GM12892 (cell line): ENCODE measurements at regions not wholly inside any gene's neighbourhood (a gene's known extent, or its start where the extent isn't known, plus 50 kb on each side); places are given as distances from the start of the nearest gene placed in this dataset.
"Not testable (repeated sequence)": the region's sequence is repeated elsewhere in the genome, so short reads cannot be mapped to it uniquely, and the experiment has no call there.

Experiments
- DNase-seq: peaks from one replicate; pipeline ENCODE4 v3.0.0; 2011; ENCODE audit not compliant: insufficient read length
- FAIRE-seq: peaks from 2 replicates; lab custom pipeline; 2011; peaks lifted over from hg19 to GRCh38; lab: Jason Lieb, UNC
- POLR2A ChIP-seq: IDR thresholded peaks from 2 replicates; pipeline ENCODE4 v1.6.1; 2011; ENCODE audit warnings: low read depth, low read length, control low read depth
- POLR2AphosphoS5 ChIP-seq: IDR thresholded peaks from 2 replicates; pipeline ENCODE4 v1.6.1; 2011; ENCODE audit warnings: low read depth, low read length, control low read depth
- TAF1 ChIP-seq: IDR thresholded peaks from 2 replicates; pipeline ENCODE4 v1.6.1; 2011; ENCODE audit warnings: low read depth, mild to moderate bottlenecking, control low read depth, low read length, borderline replicate concordance

- DNase-seq, result no peak
- TF ChIP-seq TAF1 (no peak), POLR2A (no peak), POLR2AphosphoS5 (no peak)
- no peak for FAIRE-seq
Observed at GRCh38 chr2:196501836-196502235, 137.7 kb upstream of the CCDC150 start.

DNA sequence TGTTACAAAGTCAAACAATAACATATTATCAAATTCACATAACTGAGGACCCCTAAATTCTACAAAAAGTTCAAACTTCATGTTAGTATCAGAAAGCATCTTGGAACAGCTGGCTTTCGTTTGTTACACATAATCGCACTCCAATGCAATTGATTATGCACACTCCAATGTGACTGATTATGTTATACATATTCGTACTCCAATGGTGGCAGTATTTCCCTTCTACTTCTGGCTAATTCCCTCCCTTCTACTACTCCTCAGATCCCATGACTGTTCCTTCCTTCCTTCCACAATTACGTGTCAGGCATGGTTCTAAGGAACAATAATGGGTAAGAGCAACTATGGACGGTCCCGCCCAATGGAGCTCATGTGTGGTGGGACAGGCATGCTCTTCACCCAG lies 137.1 kb upstream of the CCDC150 start:
- FAIRE-seq (no peak), DNase-seq (no peak)
- no peak for TF ChIP-seq POLR2AphosphoS5
- TF ChIP-seq TAF1, result no peak
- no peak for TF ChIP-seq POLR2A

DNA sequence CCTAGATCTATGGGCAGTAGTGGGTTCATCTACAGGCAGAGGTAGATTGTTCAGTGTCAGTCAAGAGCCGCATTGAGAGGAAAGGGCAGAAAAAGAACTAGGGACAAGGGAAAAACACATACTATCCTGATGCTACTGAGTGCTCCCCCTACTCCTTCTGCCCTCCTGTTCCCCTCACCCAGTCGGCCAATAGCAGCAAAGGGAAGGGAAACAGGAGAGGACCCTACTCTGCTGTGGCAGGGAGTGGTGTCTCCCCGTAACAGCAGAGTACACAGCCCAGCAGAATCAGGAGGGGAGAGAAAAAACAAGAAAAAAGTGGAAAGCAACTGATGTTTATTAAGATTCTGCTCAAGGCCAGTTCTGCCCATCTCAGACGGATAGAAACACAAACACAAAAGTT lies 136.1 kb upstream of the CCDC150 start:
- DNase-seq (no peak), FAIRE-seq (no peak)

GRCh38 chr2:196504788-196505187 lies 134.7 kb upstream of the CCDC150 start:
- no peak for DNase-seq
- FAIRE-seq, result no peak
- TF ChIP-seq POLR2AphosphoS5 (no peak), TAF1 (no peak), POLR2A (no peak)

More for the DNA sequence above, 136.1 kb upstream of the CCDC150 start:
- TF ChIP-seq POLR2AphosphoS5 (no peak), TAF1 (no peak), POLR2A (no peak)

GRCh38 chr2:196510246-196510645 lies 129.3 kb upstream of the CCDC150 start:
- FAIRE-seq, result no peak
- no peak for TF ChIP-seq POLR2A
- no peak for TF ChIP-seq POLR2AphosphoS5
- TF ChIP-seq TAF1, result no peak
- no peak for DNase-seq

DNA sequence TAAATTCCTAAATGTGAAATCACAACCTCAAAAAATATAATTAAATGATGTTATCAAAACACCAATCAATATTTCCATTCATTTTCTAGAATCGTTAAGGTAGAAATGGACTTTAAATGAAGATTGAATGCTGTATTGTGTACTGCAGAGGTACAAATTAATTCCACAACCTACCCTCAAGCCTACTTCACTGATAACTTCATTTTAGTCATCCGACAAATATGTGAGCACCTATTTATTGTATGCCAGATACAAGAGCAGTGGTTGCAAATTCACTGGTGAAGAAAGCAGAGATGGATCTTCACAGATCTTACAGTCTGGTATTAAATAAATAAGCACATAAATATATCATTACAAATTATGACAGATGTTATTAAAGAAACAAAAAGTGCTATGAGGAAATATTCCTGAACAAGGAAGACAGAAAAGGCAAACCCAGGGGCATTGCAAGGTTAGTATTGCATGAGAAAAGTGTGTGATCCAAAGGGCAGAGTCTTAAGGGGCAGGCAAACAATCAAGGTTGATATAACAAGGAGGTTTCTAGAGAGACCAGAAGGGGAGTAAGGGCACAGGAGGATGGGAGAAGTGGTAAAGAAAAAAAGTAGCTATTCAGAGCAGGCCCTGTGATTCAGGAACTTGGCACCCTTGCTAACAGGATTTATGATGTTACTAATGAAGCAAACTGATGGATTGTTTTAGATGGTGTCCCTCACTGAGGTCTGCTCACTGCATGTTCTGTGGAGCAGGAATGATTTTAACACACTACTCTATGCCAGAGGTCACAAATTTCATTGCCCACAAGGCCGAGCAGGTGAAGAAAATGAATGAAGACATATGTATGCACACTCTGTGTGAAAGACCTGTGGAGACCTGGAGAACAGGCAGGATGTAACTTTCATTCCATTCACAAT lies 128.0 kb upstream of the CCDC150 start:
- DNase-seq (no peak), FAIRE-seq (no peak)
- TF ChIP-seq POLR2AphosphoS5 (no peak), TAF1 (no peak), POLR2A (no peak)

GRCh38 chr2:196513796-196514526 lies 125.6 kb upstream of the CCDC150 start:
- TF ChIP-seq TAF1 (no peak), POLR2AphosphoS5 (no peak), POLR2A (no peak)
- no peak for DNase-seq
- no peak for FAIRE-seq

GRCh38 chr2:196514641-196515040 lies 124.9 kb upstream of the CCDC150 start:
- no peak for TF ChIP-seq TAF1
- no peak for TF ChIP-seq POLR2A
- FAIRE-seq (no peak), DNase-seq (no peak)

GRCh38 chr2:196515051-196515450 lies 124.5 kb upstream of the CCDC150 start:
- no peak for FAIRE-seq
- TF ChIP-seq POLR2A (no peak), POLR2AphosphoS5 (no peak), TAF1 (no peak)
- DNase-seq, result no peak

GRCh38 chr2:196515608-196516007 lies 123.9 kb upstream of the CCDC150 start:
- no peak for FAIRE-seq
- no peak for TF ChIP-seq TAF1
- no peak for TF ChIP-seq POLR2AphosphoS5
- DNase-seq, result no peak

GRCh38 chr2:196516564-196516963 lies 123.0 kb upstream of the CCDC150 start:
- no peak for FAIRE-seq
- DNase-seq, result no peak
- TF ChIP-seq POLR2AphosphoS5 (no peak), TAF1 (no peak), POLR2A (no peak)

DNA sequence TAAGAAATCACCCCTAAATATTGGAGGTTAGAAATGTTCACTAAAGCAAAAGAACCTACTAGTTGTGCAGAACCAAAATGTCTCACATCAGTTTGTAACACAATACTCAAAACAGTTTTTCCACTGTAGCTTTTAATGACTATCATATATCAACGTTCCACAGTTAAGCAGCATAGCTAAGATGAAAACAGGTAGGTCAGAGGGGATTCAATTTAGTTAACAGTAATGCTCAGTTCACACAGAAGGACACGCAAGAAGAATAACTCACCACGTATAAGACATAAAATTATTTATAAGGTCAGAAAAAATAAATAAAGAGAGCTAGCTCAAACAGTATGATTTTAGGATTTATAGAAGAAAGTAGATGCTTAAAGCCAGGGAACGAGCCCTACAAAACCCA lies 118.9 kb upstream of the CCDC150 start:
- no peak for TF ChIP-seq POLR2A
- no peak for TF ChIP-seq TAF1
- no peak for TF ChIP-seq POLR2AphosphoS5
- DNase-seq (no peak), FAIRE-seq (no peak)

- not testable (repeated sequence) for FAIRE-seq, DNase-seq
Observed at GRCh38 chr2:196526981-196527725, 112.4 kb upstream of the CCDC150 start.
